Upper lobe of left lung (tissue), 6 donors: ENCODE measurements at regions not wholly inside any gene's neighbourhood (a gene's known extent, or its start where the extent isn't known, plus 50 kb on each side); places are given as distances from the start of the nearest gene placed in this dataset.
A peak's percentile ranks its signal among the peaks of the same experiment; 100 is the strongest.

Experiments used
- ATAC-seq, 2 donors: fragments of 200-7000 bp; cut with Tn5 transposase; one replicate each; pipeline ENCODE4 v1.9.1; 2022; ENCODE audit warnings: mild to moderate bottlenecking in 2 of 2, moderate library complexity in 2 of 2; ENCODE audit not compliant: low FRiP score in 2 of 2
- DNase-seq, 2 donors: peaks; one replicate each; pipeline ENCODE4 v3.0.0-alpha.2; 2019 to 2020
- H3K27ac ChIP-seq, 4 donors: fragments of 200-600 bp; sonication (generic); one replicate each; pipeline ENCODE4 v1.5.1; 2016 to 2019
- H3K27me3 ChIP-seq, 4 donors: fragments of 200-600 bp; sonication (generic); one replicate each; pipeline ENCODE4 v1.5.1; 2017 to 2019
- H3K36me3 ChIP-seq, 4 donors: fragments of 200-600 bp; sonication (generic); one replicate each; pipeline ENCODE4 v1.5.1; 2016 to 2019
- H3K4me1 ChIP-seq, 4 donors: fragments of 200-600 bp; sonication (generic); one replicate each; pipeline ENCODE4 v1.5.1; 2018 to 2019
- H3K4me3 ChIP-seq, 4 donors: fragments of 200-600 bp; sonication (generic); one replicate each; pipeline ENCODE4 v1.5.1; 2017 to 2019; ENCODE audit warnings: mild to moderate bottlenecking in 2 of 4, moderate library complexity in 1 of 4
- H3K9me3 ChIP-seq, 4 donors: fragments of 200-600 bp; sonication (generic); one replicate each; pipeline ENCODE4 v1.5.1; 2018 to 2019
- EP300 ChIP-seq, 4 donors: sonication (generic); formaldehyde crosslinking; IDR thresholded peaks; one replicate each; pipeline ENCODE4 v1.5.1; 2017; ENCODE audit warnings: antibody characterized with exemption in 4 of 4, control low read depth in 2 of 4
- POLR2A ChIP-seq, 4 donors: fragments of 450-650 bp; IDR thresholded peaks; one replicate each; pipeline ENCODE4 v1.5.1; 2016 to 2017; ENCODE audit warnings: antibody characterized with exemption in 4 of 4, mild to moderate bottlenecking in 2 of 4
- POLR2AphosphoS5 ChIP-seq, 2 donors: sonication (generic); formaldehyde crosslinking; IDR thresholded peaks; one replicate each; pipeline ENCODE4 v1.5.1; 2017; ENCODE audit warnings: antibody characterized with exemption in 2 of 2
- WGBS, 2 donors: methylation state at CpG; one replicate each; pipeline ENCODE4 v1.1.5; 2017 to 2018; 5-methylcytosine and 5-hydroxymethylcytosine counted together
- TF ChIP-seq, protein P1 (sequence below), 6 experiments: fragments of 450-650 bp in 4 of 6; fragments of 200-600 bp in 2 of 6; sonication (generic) in 2 of 6; IDR thresholded peaks; one replicate each; pipeline ENCODE4 v1.5.1; 2016 to 2019; ENCODE audit warnings: antibody characterized with exemption in 6 of 6
- donor health status: DM: no; HTN: no; CAD: no; lungs with moderate emphysema.
- donor health status: DM: no; HTN: yes; CAD: no; lungs with severe emphysema.

DNA sequence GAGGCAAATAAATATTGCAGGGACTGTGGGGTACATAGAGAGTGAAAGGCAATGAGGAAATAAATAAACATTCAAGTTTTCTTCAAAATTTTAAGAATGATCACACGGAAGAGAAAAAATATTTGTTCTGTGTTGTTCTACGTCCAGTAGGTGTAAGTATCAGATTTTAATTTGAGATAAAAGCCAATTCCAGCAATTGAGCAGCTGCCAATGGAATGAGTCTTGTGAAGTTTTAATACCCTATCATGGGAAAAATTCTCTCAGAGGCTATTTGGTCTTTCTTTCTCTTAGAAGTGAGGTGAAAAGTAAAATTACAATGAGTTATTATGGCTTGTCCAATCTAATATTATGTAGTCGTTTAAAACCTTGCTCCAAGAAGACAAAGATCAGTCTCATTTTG lies 195.7 kb upstream of the CITED2 start:
- peaks cover 4 to 12% (median 9%) of the 10 kb centered on the region in 4 donors for H3K4me1 ChIP-seq
- no peaks in the 10 kb centered on the region for H3K9me3 ChIP-seq
- no peak for DNase-seq
- WGBS, 2 donors = 63 to 64% methylated on average over 3 of the region's 3 CpGs
- H3K27ac ChIP-seq = peak overlapping the region in 1 of 4 donors; percentile 3
- no peaks in the 10 kb centered on the region for H3K27me3 ChIP-seq
- no peaks in the 10 kb centered on the region for H3K36me3 ChIP-seq
- no peak for TF ChIP-seq POLR2AphosphoS5 (IDR thresholded peaks at IDR 0.05)
- no peak for TF ChIP-seq EP300 (IDR thresholded peaks at IDR 0.05)
- TF ChIP-seq, protein P1, sequence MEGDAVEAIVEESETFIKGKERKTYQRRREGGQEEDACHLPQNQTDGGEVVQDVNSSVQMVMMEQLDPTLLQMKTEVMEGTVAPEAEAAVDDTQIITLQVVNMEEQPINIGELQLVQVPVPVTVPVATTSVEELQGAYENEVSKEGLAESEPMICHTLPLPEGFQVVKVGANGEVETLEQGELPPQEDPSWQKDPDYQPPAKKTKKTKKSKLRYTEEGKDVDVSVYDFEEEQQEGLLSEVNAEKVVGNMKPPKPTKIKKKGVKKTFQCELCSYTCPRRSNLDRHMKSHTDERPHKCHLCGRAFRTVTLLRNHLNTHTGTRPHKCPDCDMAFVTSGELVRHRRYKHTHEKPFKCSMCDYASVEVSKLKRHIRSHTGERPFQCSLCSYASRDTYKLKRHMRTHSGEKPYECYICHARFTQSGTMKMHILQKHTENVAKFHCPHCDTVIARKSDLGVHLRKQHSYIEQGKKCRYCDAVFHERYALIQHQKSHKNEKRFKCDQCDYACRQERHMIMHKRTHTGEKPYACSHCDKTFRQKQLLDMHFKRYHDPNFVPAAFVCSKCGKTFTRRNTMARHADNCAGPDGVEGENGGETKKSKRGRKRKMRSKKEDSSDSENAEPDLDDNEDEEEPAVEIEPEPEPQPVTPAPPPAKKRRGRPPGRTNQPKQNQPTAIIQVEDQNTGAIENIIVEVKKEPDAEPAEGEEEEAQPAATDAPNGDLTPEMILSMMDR (IDR thresholded peaks at IDR 0.05) = no peak
- no peak for TF ChIP-seq POLR2A (IDR thresholded peaks at IDR 0.05)
- no peak overlapping the region for H3K4me3 ChIP-seq
- no peak for ATAC-seq

DNA sequence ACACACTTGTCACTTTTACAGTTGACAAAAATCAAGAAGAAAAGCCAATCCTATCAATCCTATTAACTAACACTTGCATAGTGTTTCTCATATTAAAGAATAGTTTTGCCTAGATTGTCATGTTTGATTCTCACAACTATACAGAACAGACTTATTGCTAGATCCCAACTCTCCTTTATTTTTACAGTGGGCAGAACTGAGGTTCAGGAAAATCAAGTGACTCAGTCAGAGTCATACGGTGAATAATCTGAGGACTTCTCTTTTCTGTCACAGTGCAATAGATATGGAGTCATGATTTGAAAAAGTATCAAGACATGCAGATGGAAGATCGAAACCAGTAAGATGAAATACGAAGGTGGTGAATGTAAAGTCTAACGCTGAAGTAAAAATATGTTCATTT lies 195.1 kb upstream of the CITED2 start:
- H3K27me3 ChIP-seq = no peaks in the 10 kb centered on the region
- 79 to 88% methylated on average over 4 of the region's 4 CpGs for WGBS, 2 donors
- no peak overlapping the region for H3K4me3 ChIP-seq
- no peaks in the 10 kb centered on the region for H3K36me3 ChIP-seq
- TF ChIP-seq POLR2AphosphoS5 (IDR thresholded peaks at IDR 0.05) (no peak), EP300 (IDR thresholded peaks at IDR 0.05) (no peak), POLR2A (IDR thresholded peaks at IDR 0.05) (no peak)
- TF ChIP-seq, protein P1 (IDR thresholded peaks at IDR 0.05) = no peak
- no peak for DNase-seq
- peaks cover 4 to 12% (median 9%) of the 10 kb centered on the region in 4 donors for H3K4me1 ChIP-seq
- ATAC-seq = no peak
- no peaks in the 10 kb centered on the region for H3K9me3 ChIP-seq
- H3K27ac ChIP-seq = peak overlapping the region in 2 of 4 donors; percentile 3 to 26

DNA sequence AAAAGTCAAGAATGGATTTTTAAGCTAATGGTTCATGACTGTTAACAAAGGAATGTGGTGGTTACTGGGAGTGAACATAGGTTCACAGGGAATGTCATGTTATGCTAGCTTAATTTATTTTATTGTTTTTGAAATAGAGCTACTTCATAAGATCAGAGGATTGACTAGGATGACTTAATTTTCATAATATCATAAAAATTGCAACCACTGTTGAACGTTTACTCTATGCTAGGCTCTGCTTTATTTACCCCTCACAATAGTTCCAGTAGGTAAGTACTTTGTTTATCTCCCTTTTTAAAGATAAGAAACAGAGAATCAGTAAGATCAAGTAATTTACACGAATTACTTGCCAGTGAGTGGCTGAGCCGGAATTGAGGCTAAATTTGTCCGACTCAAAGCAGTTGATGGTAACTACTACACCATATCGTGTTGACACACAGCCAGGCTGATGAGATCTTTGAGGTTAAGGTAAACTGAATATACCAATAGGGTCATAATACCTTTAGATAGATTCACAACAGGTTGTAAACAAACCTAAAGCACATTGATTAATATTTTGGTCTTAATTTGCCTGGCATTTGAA lies 194.6 kb upstream of the CITED2 start:
- Histone ChIP-seq H3K4me1 (peaks cover 4 to 12% (median 9%) of the 10 kb centered on the region in 4 donors), H3K27ac (peak overlapping the region in 2 of 4 donors; percentile 3 to 26), H3K27me3 (no peaks in the 10 kb centered on the region), H3K4me3 (no peak overlapping the region), H3K9me3 (no peaks in the 10 kb centered on the region), H3K36me3 (no peaks in the 10 kb centered on the region)
- TF ChIP-seq, protein P1 (IDR thresholded peaks at IDR 0.05) = no peak
- TF ChIP-seq EP300 (IDR thresholded peaks at IDR 0.05) = peak in 2 of 4 donors; percentile 53 to 58
- ATAC-seq (peak in 1 of 2 donors; percentile 29), DNase-seq (peak in 1 of 2 donors; percentile 37)
- 59 to 73% methylated on average over 5 of the region's 5 CpGs for WGBS, 2 donors

- DNase-seq (no peak), ATAC-seq (no peak)
- no peak overlapping the region for H3K4me3 ChIP-seq
- no peaks in the 10 kb centered on the region for H3K36me3 ChIP-seq
- H3K9me3 ChIP-seq = no peaks in the 10 kb centered on the region
- TF ChIP-seq POLR2A (IDR thresholded peaks at IDR 0.05) (no peak), POLR2AphosphoS5 (IDR thresholded peaks at IDR 0.05) (no peak), EP300 (IDR thresholded peaks at IDR 0.05) (no peak)
- TF ChIP-seq, protein P1 (IDR thresholded peaks at IDR 0.05) = no peak
- H3K27ac ChIP-seq = peak overlapping the region in 2 of 4 donors; percentile 3 to 7
- 76 to 79% methylated on average over 3 of the region's 3 CpGs for WGBS, 2 donors
- H3K27me3 ChIP-seq = no peaks in the 10 kb centered on the region
- peaks cover 4 to 12% (median 9%) of the 10 kb centered on the region in 4 donors for H3K4me1 ChIP-seq
Observed at GRCh38 chr6:139568151-139568955, 193.9 kb upstream of the CITED2 start.
